HG03571 (cell line): ENCODE measurements at regions not wholly inside any gene's neighbourhood (a gene's known extent, or its start where the extent isn't known, plus 50 kb on each side); places are given as distances from the start of the nearest gene placed in this dataset.

Source experiments
- ATAC-seq: cut with Tn5 transposase; IDR thresholded peaks from one replicate; pipeline ENCODE4 v1.9.1; 2021; ENCODE audit not compliant: unreplicated experiment

GRCh38 chr22:48945621-48946458 lies 881.8 kb downstream of the BRD1 start:
- ATAC-seq: no peak

GRCh38 chr22:48944751-48945620 lies 882.7 kb downstream of the BRD1 start:
- ATAC-seq: no peak

DNA sequence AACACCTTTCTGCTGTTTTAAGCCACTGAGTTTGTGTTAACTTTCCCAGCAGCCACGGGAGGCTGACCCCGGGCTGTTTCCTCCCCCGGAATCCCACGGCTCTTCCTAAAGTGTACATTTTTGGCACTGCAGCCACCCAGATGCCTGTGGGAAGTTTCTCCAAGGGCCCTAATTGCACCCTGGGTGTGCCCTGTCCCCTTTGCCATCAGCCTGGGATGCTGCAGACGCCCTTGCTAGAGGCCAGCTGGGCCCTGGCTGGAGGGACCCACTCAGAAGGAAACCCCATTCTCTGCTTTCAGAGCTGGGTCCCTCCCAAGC lies 883.3 kb downstream of the BRD1 start:
- ATAC-seq: no peak

DNA sequence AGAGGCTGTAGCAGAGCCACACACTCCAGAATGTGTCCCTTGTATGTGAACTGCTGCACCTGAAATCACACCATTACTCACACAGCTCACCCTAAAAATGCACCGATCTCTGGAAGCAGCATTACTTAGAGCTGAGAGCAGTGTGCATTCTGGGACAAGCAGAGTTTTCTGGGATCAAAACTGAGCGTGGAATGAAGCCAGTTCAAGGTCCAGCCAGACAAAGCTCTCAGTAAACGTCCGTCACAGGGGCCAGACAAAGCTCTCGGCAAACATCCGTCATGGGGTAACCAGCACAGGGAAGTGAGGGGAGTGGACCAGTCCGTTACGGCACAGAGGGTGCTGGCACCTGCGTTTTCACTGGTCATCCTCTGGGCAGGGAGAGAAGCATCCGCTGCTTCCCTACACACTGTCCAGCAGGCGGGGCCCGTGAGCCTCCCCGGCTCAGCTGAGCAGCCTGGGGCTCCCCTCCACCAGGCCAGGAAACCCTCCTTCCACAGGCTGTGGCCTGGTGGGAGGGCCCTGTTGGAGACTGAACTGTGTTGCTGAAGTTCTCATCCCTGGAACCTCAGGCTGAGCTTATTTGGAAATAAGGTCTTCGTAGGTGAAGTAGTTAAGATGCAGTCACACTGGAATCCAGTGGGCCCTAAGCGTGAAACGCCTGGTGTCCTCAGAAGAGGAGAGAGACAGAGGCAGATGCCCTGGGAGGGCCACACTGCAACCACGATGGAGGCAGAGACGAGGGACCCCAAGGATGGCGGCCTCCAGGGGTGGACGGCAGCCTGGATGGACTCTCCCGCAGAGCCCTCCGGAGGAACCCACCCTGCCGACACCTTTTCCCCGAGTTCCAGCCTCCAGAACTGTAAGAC lies 883.9 kb downstream of the BRD1 start:
- ATAC-seq: no peak

DNA sequence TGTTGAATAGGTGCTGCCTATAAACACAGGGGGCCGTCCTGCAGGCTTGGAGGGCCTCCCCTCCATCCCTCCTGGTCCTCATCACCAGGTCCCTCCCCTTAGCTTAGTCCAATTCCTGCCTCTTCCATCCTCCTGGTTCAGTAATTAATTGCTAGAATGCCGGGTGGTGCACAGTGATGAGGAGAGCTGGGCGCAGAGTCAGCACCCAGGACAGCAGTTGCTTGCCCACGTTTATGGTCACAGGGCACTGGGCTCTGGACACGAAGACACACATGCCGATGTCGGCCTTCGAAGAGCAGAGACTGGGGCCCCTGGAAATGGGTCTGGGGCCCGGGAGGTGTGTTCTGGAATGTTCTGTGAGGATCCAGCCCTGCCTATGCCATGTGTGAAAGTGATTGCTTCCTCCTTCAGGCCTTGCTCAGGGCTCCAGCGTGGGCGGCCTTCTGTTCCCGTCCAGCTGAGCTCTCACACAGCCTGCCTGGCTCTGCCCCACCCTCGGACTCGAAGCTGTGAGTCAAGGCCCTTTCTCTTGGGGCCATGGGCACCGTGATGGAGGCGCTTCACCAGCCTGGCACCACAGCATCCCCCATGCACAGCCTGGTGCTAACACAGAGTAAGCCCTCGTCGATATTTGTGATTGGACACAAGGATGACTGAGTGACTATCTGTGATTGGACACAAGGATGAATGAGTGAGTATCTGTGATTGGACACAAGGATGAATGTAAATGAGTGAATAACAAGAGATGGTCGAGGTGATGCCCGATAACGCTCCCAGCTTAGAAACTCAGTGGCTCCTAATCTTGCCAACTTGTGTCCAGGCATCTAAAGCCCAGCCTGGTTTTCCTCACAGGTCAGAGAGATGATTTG lies 884.7 kb downstream of the BRD1 start:
- ATAC-seq: no peak

DNA sequence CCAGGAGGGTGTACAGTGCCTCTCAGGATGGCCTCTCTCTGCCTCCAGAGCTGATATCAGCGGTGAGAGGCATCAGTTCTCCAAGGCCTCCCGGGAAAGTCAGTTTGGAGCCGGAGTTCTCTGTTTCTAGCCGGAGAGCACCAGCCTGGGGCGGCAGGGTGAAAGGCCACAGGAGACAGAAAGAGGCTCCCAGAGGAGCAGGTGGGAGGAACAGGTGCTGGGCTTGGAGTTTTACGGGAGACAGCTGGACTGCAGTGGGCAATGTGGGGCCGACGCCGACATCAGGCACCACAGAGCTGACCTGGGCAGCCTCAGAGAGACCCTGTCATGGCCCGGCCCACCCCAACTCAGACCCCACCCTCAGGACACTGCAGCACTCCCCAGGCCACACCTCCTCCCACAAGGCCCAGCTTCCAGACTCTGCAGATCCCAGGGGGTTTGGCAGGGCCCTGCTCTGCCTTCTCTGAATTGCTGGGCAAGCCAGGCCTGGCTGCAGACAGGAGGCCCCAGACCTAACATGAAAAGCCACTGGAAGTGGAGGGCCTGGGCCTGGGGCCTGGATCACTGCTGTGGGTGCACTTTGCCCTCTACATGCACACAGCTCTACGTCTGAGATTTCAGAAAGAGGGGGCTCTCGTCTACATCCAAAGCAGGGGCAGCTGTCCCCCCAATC lies 885.6 kb downstream of the BRD1 start:
- no peak for ATAC-seq

DNA sequence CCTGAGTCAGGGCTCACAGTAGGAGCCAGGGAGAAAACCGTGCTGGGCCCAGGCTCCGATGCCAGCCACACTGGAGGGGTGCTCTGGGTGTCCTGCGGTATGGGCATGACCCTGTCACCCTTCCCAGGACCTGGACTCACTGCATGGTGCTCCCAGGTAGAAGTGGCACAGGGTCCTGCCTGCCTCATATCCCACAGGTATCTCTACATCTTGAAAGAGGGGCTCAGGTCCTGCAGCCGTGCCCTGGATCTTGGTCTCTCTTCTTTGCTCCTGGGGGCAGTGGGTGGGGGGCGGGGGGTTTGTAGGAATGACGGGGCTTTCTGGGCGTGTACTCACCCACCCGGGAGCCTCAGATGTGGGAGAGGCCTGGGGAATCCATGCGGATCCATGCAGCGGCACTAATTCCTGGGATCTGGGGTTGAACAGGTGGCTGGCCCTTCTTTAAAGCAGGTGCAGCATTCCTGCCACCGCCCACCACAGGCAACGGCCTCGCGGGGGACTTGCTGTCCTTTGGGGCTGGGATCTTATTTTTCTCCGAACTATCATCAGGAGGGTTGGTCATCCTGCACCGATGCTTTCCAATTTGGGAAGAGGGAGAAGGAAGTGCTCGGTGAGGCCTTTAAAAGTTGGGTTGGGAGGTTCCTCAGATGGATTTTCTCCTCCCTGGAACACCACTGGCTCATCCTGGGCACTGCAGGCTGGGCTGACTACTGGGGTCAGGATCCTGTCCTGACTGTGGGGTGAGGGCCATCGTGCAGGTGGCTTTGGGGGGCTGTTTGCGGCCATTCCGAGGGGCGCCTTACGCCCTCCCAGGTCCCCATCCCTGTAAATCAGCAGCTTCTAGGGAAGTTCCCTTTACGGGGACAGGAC lies 886.4 kb downstream of the BRD1 start:
- ATAC-seq: no peak

DNA sequence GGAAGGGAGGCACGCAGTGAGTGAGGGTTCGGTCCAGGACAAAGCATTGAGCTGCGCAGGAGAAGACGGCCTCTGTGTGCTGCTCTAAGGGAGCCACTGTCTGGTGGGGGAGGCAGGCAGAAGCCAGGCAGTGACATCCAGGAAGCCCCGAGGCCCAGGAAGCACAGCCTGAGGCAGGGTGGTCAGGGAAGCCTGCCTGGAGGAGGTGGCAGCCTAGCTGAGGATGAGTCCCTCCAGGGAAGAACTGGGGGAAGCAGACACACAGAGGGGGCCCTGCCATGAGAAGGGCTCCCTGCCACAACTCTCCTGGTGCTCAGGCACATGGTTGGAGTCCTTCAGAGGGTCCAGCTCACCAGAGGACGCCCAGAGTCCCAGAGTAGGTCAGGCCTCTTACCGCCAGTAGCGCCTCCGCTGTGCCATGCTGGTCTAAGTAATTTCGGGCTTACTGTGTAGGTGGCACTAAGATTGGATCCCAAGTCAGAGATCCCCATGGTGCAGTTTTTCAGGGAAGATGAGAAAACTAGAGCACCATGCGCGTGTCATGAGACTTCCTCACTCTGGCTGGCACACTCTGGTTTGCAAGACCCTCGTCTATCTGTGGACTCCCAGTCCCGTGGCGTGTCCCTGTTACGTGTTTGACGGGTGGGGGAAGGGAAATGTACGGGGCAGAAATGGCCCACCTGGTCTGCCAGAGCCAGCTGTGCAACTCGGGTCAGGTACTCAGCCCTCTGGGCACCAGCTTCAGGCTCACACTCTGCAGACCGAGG lies 887.2 kb downstream of the BRD1 start:
- ATAC-seq: no peak

- no peak for ATAC-seq
Observed at GRCh38 chr22:48939441-48940265, 888.0 kb downstream of the BRD1 start.

- ATAC-seq: no peak
Observed at GRCh38 chr22:48938741-48939140, 888.9 kb downstream of the BRD1 start.

GRCh38 chr22:48937032-48937639 lies 890.5 kb downstream of the BRD1 start:
- ATAC-seq: no peak

DNA sequence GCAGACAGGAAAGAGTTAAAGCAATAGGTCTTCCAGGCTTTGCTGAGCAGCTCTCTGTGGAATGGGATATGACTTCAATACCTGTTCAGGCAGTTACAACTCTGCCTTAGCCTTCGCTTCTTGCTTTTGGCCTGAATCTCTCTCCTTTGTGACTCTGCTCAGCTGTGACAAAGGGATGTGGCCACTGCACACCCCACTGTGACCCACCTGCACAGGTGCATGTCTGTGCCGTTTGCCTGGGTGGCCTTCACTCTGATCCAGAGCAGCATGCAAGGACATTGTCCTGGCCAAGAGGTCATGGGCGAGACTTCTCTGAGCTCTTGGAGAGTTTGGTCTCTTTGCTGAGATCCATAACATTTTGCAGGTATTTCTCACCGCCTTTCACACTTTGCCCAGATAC lies 891.3 kb downstream of the BRD1 start:
- ATAC-seq: no peak

GRCh38 chr22:48934446-48934845 lies 893.2 kb downstream of the BRD1 start:
- no peak for ATAC-seq

DNA sequence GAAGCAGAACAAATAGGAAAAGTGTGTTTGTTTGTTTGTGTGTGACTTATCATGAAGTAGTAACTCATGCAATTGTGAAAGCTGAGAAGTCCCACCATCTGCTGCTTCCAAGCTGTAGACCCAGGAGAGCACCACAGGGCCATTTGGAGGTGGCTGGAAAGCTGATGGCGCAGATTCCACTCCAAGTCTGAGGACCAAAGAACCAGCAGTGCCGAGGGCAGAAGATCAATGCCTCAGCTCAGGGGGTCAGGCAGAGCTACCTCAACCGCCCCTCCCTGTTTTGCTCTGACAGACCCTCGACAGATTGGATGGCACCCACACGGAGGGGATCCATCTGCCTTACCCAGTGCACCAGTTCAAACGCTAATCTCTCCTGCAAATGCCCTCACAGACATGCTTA lies 896.2 kb downstream of the BRD1 start:
- ATAC-seq: no peak

- no peak for ATAC-seq
Observed at GRCh38 chr22:48929276-48929790, 898.3 kb downstream of the BRD1 start.

DNA sequence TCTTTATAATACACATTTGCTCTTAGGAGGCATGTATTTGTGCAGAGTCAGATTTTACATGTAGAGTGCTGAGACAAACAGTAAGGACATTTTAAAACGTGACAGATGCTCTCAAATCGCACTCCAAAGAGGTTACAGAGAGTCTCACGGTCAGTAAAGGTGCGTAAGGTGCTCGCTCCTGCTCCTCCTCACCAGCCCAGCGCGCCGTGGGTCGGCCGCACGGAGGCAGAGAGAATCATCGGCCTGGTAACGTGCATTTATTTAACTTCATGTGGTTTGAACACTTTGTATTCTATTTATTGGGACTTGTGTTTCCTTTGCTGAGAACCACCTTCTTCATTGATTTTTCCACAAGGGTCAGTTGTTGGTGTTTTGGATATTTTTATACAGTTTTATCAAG lies 900.1 kb downstream of the BRD1 start:
- no peak for ATAC-seq

GRCh38 chr22:48926643-48927042 lies 901.0 kb downstream of the BRD1 start:
- no peak for ATAC-seq
